Erythroblast (primary cell): ENCODE measurements at regions not wholly inside any gene's neighbourhood (a gene's known extent, or its start where the extent isn't known, plus 50 kb on each side); places are given as distances from the start of the nearest gene placed in this dataset.
"Not testable (repeated sequence)": the region's sequence is repeated elsewhere in the genome, so short reads cannot be mapped to it uniquely, and the experiment has no call there.

Source experiments
- DNase-seq, 2 experiments: peaks; one replicate each; lab custom pipeline; 2025; lab: John Stamatoyannopoulos, UW
- GATA1 ChIP-seq: IDR thresholded peaks from 2 replicates; pipeline ENCODE4 v1.6.1; 2011; ENCODE audit warnings: low read depth, mild to moderate bottlenecking, control low read depth, low read length, moderate library complexity
- POLR2A ChIP-seq: IDR thresholded peaks from 2 replicates; pipeline ENCODE4 v1.6.1; 2011; ENCODE audit warnings: mild to moderate bottlenecking, low read length

DNA sequence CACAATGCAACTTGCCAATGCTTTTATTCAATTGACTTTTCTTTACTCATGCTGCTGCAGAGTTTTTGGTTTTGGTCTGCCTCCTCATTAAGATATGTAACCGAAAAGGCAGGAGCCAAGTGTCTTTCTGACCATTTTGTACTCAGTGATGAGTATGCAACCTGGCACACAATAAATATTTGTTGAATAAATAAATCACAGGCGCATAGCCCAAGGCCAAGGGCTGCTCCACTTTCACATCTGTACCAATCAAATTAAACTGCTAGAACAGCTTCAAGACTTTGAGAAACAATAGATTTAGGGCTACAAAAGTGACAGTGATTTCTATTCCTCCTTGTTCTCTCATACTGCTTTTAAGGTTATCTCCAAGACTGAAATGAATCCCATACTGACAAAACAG lies 828.2 kb downstream of the RNF144A start:
- TF ChIP-seq POLR2A (no peak), GATA1 (no peak)
- no peak for DNase-seq

DNA sequence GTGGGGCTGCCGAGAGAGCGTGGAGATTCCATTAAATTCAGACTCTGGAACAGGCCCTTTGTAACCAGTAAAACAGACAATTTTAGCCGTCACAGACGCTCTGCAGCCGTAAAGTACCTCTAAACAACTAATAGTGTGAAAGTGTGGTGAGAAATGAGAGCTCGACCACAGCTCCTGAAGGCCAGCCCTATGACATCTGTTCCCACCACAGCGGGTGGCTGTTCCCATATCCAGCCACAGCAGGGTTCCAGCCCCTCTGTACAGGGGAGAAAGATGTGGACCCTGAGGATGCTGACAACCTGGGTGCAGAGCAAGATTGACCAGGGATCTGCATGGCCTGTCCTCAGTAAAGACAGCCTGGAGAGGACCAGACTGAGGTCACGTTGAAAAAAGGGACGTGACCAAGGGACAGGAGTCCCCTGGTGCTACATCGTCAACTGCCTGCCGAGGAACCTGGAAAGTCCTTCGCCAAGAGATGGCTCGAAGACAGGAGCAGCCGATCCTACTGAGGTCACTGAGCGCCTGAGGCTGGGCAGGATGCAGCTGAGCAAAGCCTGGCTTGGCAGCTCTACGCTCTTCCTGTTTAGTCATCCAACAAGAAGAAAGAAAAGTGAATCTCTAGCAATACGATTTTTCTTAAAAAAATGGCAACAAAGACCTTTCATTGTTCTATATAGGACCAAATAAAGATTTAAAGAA lies 831.7 kb downstream of the RNF144A start:
- no peak for DNase-seq
- no peak for TF ChIP-seq GATA1
- TF ChIP-seq POLR2A, result no peak

DNA sequence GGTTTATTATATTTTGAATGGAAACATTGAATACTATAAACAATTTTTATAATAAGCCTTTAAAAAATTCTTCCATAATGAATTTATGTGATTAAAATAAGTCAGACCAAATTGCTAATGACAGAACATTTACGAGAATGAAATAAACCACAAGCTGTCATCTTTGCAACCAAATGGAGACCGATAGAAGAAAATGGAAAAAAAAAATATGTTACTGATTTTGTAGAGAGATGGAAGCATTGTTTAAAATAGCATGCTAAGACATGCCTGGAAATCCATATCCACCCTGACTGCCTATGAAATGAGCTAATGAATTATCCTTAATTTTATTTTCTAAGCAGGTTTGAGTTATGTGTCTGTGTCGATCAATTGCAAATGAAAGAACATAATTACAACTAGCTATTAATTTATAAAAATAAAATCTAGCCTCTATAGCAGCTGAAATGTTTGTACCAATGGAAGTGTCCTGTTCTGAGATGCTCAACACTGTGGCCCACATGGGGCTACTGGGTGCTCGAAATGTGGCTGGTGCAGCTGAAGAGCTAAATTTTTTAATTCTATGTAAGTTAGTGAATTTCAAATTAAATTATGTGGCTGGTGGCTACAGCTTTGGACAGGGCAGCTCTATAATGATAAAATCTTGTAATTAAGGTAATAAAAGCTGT lies 832.8 kb downstream of the RNF144A start:
- no peak for DNase-seq
- TF ChIP-seq POLR2A, result no peak
- no peak for TF ChIP-seq GATA1

DNA sequence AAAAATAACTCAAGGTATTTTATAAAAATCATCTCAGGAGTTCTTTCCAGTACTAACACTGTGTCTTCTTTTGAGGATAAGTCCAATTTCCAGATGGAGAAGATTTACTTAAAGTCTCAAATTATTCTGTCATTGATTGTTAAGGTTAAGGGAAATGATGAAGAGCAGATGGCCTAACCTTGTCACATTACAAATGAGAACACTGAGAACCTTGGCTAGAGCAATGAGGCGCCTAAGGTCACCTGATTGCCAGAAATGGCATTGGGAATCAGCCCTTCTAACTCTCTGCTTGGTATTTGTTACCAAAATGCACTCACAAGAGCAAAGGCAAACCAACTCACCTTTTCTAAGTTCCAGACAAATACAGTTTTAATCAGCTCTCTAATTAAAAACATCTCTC lies 835.1 kb downstream of the RNF144A start:
- TF ChIP-seq POLR2A, result no peak
- TF ChIP-seq GATA1, result no peak
- no peak for DNase-seq

DNA sequence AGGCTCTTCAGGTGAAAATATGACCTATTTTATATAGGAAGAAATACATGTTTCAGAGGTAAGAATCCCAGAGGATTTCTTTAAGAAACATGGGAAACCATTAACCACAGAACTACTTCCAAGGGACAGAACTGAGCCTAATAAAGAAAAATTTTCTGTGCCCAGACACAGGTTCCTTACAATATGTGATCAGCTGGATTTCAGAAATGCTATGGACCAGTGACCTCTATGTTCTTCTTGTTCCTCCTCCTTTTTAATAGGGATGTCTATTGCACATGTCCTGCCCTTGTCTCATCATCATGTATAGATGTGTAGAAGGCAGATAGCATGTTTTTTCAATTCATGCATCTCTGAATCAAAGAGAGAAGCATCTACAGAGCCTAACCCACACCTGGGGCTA lies 836.6 kb downstream of the RNF144A start:
- TF ChIP-seq POLR2A (no peak), GATA1 (no peak)
- DNase-seq, result no peak

DNA sequence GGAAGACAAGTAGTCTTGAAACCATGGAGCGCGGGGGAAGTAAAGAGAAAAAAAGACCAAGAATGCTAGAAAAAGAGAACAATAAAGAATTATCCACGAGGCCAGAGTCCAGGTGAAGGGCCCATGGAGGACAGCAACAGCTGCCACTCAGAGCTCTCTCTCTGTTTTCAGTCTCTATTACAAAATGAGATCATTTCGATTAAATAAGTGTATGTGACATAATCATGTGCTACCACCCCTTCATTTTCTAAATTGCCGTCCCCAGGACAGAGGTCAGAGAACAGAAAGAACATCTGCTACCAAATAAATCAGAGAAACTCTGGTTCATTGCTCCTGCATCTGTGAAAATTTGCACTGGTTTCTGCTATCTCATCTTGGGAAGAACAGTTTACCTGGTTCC lies 838.7 kb downstream of the RNF144A start:
- DNase-seq, result no peak
- no peak for TF ChIP-seq GATA1
- no peak for TF ChIP-seq POLR2A

DNA sequence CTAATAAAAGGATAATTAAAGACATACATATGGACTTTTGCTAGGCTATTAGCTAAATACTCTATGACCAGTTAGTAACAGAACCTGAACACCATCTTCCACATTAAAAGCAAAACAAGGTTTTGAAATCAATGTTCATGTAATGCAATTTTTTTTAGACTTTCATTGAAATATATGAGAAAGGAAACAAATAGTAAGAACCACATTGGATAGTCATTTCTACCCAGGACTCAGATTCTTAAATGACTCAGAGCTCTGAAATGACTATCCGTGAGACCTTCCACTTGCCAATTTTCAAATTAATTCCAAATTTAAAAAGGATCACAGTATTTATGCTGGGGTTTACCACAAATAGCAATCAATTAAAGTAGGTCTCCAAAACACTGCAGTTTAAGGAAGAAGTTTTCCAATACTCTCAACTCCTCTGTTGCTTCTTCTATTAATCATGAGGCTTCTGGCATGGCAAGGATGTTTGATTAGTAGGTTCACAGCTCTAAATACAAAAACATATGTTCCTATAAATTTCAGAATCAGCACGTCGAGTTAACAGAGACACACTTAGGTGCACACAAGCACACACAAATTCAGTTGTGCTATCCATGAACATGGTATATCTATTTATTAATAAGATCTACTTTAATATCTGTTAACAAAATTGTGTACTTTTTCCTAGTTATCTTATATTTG lies 841.0 kb downstream of the RNF144A start:
- TF ChIP-seq POLR2A, result no peak
- no peak for TF ChIP-seq GATA1
- DNase-seq, result no peak

DNA sequence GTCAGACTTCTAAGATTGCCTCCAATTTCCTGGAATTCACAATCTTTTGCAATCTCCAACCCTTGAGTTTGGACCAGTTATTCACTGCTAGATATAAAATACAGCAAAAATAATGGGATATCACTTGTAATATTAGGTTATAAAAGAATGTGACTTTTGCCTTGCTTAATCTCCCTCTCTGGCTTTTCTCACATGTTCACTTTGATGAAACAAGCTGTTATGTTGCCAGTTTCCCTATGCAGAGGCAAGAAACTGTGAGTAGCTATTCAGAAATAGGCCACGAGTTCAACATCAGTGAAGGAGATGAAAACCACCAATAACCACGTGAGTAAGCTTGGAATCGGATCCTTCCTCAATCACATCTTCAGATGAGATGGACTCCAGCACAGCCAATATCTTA lies 842.7 kb downstream of the RNF144A start:
- DNase-seq, result no peak
- TF ChIP-seq POLR2A (no peak), GATA1 (no peak)

DNA sequence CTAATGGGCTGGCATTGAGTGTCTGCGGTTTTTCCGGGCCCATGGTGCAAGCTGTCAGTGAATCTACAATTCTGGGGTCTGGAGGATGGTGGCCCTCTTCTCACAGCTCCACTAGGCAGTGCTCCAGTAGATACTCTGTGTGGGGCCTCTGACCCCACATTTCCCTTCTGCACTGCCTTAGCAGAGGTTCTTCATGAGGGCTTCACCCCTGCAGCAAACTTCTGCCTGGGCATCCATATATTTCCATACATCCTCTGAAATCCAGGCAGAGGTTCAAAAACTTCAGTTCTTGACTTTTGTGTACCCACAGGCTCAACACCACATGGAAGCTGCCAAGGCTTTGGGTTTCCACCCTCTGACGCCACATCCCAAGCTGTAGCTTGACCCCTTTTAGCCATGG lies 846.2 kb downstream of the RNF144A start:
- not testable (repeated sequence) for DNase-seq

DNA sequence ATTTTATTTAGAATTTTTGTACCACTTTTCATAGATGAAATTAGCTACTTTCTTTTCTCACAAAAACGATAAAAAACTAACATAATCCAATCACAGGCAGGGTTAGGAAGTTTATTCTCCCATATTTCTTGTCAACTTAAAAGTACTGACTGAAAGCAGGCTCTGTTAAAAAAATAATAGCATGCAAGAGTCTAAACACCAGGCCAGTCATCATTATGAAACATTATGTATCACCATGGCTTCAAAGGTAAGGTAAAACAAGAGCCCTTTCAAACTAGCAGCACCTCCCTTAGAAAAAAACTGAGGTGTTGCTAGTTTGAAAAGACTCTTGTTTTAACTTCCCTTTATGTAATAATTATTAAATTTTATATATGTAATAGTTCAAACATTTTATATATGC lies 848.0 kb downstream of the RNF144A start:
- DNase-seq, result no peak

DNA sequence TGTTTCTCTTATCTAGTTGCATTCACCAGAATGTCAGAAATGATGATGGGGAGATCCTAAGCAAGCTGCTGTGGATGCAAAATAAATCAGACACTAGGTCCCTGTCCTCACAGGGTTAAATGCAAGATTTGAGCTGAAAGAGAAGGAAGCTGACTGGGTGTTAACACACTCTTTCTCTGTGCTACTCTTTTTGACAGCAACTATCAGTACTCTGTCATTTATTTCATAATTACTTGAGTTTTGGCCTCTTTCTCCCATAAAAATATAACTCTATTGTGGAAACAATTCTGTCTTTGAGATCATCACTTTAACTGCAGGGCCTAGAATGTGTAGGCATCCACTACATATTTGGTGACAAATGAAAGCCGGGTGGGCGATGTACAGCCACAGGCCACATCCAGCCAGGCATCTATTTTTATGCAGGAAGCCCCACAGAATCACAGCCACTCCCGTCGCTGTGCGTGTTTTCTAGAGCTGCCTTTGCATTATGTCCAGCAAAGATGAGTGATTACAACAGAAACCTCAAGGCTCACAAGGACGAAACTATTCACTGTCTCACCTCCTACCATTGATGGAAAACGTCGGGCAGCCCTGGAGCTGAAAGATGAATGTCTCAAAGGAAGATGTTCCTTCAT lies 849.0 kb downstream of the RNF144A start:
- TF ChIP-seq POLR2A (no peak), GATA1 (no peak)
- no peak for DNase-seq

More for the DNA sequence above, 848.0 kb downstream of the RNF144A start:
- no peak for TF ChIP-seq POLR2A
- TF ChIP-seq GATA1, result no peak

DNA sequence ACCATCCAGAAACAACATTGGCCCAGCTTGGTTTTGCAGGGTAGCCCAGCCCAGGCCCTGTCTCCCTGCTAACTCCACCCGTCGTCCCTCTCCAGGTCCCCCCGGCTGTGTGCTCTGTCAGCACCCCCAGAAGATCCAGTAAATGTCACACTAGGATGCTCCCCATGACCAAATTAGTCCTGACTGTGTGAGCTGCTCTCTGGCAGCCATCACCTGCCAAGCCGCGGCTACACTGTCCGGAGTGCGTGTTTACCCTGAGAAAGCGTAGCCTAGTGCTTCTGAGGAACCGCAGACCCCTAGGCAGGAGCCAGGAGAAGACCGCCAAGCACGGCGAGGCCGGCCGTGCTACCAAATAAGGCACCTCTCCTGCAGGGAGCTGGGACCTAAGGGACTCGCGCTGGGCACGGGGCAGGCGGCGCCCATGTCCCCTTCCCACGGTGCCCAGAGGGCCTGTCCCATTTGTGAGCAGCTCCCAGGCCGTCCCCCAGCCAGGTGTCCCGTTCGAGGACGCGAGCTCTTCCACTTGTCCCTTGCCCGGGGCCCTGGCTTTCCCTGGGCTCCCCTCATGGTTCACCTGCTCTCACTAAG lies 849.9 kb downstream of the RNF144A start:
- TF ChIP-seq POLR2A (no peak), GATA1 (no peak)
- no peak for DNase-seq

DNA sequence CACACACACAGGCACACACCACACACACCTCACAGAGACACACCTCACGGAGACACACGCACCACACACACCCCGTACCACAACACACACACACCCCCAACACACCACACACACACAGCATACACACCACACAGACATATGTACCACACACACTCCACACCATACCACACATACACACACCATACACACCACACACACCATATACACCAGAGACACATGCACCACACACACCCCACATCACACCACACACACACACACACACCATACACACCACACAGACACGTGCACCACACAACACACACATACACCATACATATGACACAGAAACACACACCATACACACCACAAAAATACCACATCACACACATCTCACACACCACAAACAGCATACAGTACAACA lies 850.7 kb downstream of the RNF144A start:
- TF ChIP-seq POLR2A (no peak), GATA1 (no peak)
- DNase-seq, result no peak

DNA sequence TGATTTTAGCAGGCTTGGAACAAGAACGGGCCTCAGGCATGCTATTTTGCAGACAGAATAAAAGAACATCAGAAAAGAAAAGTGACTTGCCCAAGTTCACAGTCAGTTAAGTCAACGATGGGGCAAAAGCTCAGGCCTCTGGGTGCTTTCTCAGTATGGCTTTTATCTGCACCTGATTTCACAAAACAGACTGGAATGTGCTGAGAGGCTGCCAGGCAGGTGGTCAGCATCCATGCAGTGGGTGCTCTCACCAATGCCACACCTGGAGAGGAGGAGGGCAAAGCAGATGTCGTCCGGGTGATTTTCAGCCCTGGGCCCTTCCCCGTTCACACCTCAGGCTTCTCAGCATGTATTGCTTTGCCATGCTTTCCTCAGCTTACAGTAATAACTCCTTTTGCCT lies 854.6 kb downstream of the RNF144A start:
- no peak for DNase-seq
- TF ChIP-seq POLR2A, result no peak
- TF ChIP-seq GATA1, result no peak
